ENCODE measurements at regions not wholly inside any gene's neighbourhood (a gene's known extent, or its start where the extent isn't known, plus 50 kb on each side); places are given as distances from the start of the nearest gene placed in this dataset.

GRCh38 chr5:155113888-155114287 is 100.3 kb downstream of the KIF4B start:
- no peak for TF ChIP-seq POLR2A (IDR thresholded peaks at IDR 0.05; ENCODE audit: low read depth, low read length)
- TF ChIP-seq POLR2AphosphoS5 (IDR thresholded peaks at IDR 0.05; ENCODE audit: low read depth, low read length), result no peak

All from GM12892 (cell line).